Stomach (tissue), 8 donors: ENCODE measurements at regions not wholly inside any gene's neighbourhood (a gene's known extent, or its start where the extent isn't known, plus 50 kb on each side); places are given as distances from the start of the nearest gene placed in this dataset.

Source experiments
- DNase-seq, 2 donors: peaks; one replicate each; pipeline versions ENCODE4 v3.0.0 to v3.0.0-alpha.2; 2013 to 2019
- H3K27ac ChIP-seq, 5 donors: fragments of 200-600 bp in 4 of 5; sonication (generic) in 4 of 5; one replicate each; pipeline ENCODE4 v1.5.1; 2013 to 2019; ENCODE audit warnings: mild to moderate bottlenecking in 1 of 5, moderate library complexity in 1 of 5
- H3K27me3 ChIP-seq, 3 donors: fragments of 200-600 bp; sonication (generic); one replicate each; pipeline ENCODE4 v1.5.1; 2017 to 2019; ENCODE audit warnings: mixed run types in 1 of 3
- H3K36me3 ChIP-seq, 4 donors: fragments of 200-600 bp; sonication (generic); 1 replicate in 3 of 4; 2 replicates in 1 of 4; pipeline ENCODE4 v1.5.1; 2016 to 2019
- H3K4me1 ChIP-seq, 4 donors: fragments of 200-600 bp; sonication (generic); one replicate each; pipeline ENCODE4 v1.5.1; 2016 to 2019
- H3K4me3 ChIP-seq, 4 donors: fragments of 200-600 bp; sonication (generic) in 3 of 4; one replicate each; pipeline ENCODE4 v1.5.1; 2016 to 2019; ENCODE audit warnings: mild to moderate bottlenecking in 1 of 4
- H3K9me3 ChIP-seq, 4 donors: fragments of 200-600 bp; sonication (generic); one replicate each; pipeline ENCODE4 v1.5.1; 2016 to 2019
- EP300 ChIP-seq: sonication (generic); formaldehyde crosslinking; IDR thresholded peaks from one replicate; pipeline ENCODE4 v1.6.1; 2017; ENCODE audit warnings: antibody characterized with exemption
- POLR2A ChIP-seq, 4 donors: fragments of 450-650 bp; IDR thresholded peaks; one replicate each; pipeline ENCODE4 v1.6.1; 2016; ENCODE audit warnings: antibody characterized with exemption in 4 of 4, control low read depth in 2 of 4, mild to moderate bottlenecking in 1 of 4, moderate library complexity in 1 of 4
- POLR2AphosphoS5 ChIP-seq, 3 donors: sonication (generic); formaldehyde crosslinking; IDR thresholded peaks; one replicate each; pipeline ENCODE4 v1.6.1; 2016; ENCODE audit warnings: antibody characterized with exemption in 3 of 3
- WGBS, 5 donors: extraction: QIAGEN DNeasy Blood & Tissue Kit in 3 of 5; methylation state at CpG; one replicate each; pipeline versions ENCODE4 v1.1.5 to v1.1.7; 2013 to 2018; 5-methylcytosine and 5-hydroxymethylcytosine counted together
- intact Hi-C: fragments of 100-400 bp; cut with DNase I; formaldehyde crosslinking; loops from one replicate; pipeline ENCODE4 v1.15.1; 2023; ENCODE audit warnings: low total_unique reads
- TF ChIP-seq, protein P1 (sequence below), 7 experiments: fragments of 450-650 bp in 4 of 7; fragments of 200-600 bp in 3 of 7; sonication (generic) in 3 of 7; IDR thresholded peaks; one replicate each; pipeline ENCODE4 v1.5.1; 2016 to 2019; ENCODE audit warnings: antibody characterized with exemption in 7 of 7, control low read depth in 2 of 7, mild to moderate bottlenecking in 1 of 7
- donor health status: healthy with polysubstance abuse.
- donor health status: Bipolar disorder and iron deficiency.
- donor health status: healthy.

DNA sequence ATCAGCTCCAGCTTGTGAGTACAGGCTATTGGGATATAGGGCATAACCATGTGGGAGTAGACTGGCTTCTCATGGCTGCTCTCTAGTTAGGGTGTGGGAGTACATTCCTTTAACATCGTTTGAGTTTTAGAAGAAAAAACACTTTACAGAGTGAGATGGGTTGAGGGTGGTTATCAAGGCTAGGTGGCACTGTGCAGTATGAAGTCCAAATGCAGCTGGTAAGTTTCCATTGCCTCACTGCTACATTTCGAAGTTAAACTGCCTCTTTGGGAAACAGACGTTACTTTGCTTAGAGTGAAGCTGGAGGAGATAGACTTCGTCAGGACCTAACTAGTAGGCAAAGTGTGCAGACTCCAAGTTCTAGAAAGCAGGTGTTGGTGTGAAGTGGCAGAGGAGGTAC is 192.4 kb downstream of the SQOR start:
- intact Hi-C loops = no loop called here
- H3K9me3 ChIP-seq = no peaks in the 10 kb centered on the region
- H3K4me1 ChIP-seq = peaks cover 0 to 7% (median 0%) of the 10 kb centered on the region in 4 donors
- 23 to 45% (median 26%) methylated on average over 4 of the region's 4 CpGs for WGBS, 5 donors
- no peak overlapping the region for H3K27ac ChIP-seq
- no peak for TF ChIP-seq EP300
- TF ChIP-seq, protein P1, sequence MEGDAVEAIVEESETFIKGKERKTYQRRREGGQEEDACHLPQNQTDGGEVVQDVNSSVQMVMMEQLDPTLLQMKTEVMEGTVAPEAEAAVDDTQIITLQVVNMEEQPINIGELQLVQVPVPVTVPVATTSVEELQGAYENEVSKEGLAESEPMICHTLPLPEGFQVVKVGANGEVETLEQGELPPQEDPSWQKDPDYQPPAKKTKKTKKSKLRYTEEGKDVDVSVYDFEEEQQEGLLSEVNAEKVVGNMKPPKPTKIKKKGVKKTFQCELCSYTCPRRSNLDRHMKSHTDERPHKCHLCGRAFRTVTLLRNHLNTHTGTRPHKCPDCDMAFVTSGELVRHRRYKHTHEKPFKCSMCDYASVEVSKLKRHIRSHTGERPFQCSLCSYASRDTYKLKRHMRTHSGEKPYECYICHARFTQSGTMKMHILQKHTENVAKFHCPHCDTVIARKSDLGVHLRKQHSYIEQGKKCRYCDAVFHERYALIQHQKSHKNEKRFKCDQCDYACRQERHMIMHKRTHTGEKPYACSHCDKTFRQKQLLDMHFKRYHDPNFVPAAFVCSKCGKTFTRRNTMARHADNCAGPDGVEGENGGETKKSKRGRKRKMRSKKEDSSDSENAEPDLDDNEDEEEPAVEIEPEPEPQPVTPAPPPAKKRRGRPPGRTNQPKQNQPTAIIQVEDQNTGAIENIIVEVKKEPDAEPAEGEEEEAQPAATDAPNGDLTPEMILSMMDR (IDR thresholded peaks at IDR 0.05) = no peak
- no peak for TF ChIP-seq POLR2AphosphoS5 (IDR thresholded peaks at IDR 0.05)
- no peak for TF ChIP-seq POLR2A (IDR thresholded peaks at IDR 0.05)
- no peaks in the 10 kb centered on the region for H3K27me3 ChIP-seq
- H3K36me3 ChIP-seq = no peaks in the 10 kb centered on the region
- no peak for DNase-seq
- H3K4me3 ChIP-seq = no peak overlapping the region

DNA sequence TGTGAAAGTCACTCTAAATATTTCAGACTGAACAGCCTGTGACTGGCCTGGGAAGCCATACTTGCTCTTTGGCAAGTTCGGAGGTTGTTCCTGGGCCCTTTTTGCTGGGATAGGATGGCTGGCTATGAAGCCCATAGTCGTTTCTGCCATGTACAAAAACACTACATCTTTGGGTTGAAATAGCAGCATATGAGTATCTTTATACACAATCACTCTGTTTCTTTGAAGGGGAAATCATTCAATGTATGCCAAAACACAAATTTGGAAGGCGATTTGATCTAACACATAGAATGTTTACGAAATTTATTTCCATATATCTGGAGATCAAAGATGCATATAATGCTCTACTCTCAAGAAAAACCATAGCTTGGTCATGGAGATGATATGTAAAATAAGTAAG is 192.9 kb downstream of the SQOR start:
- no peak for DNase-seq
- Histone ChIP-seq H3K4me1 (peaks cover 0 to 7% (median 0%) of the 10 kb centered on the region in 4 donors), H3K36me3 (no peaks in the 10 kb centered on the region), H3K27me3 (no peaks in the 10 kb centered on the region), H3K27ac (no peak overlapping the region), H3K4me3 (no peak overlapping the region), H3K9me3 (no peaks in the 10 kb centered on the region)
- 69 to 89% (median 82%) methylated on average over 4 of the region's 4 CpGs for WGBS, 5 donors
- intact Hi-C loops = no loop called here
- TF ChIP-seq, protein P1 (IDR thresholded peaks at IDR 0.05) = no peak
- TF ChIP-seq EP300 = no peak

GRCh38 chr15:45829336-45830153 is 194.7 kb downstream of the SQOR start:
- Histone ChIP-seq H3K36me3 (no peaks in the 10 kb centered on the region), H3K9me3 (no peaks in the 10 kb centered on the region), H3K4me3 (no peak overlapping the region), H3K4me1 (peaks cover 0 to 7% (median 0%) of the 10 kb centered on the region in 4 donors), H3K27ac (no peak overlapping the region), H3K27me3 (no peaks in the 10 kb centered on the region)
- no peak for TF ChIP-seq POLR2A (IDR thresholded peaks at IDR 0.05)
- no peak for TF ChIP-seq POLR2AphosphoS5 (IDR thresholded peaks at IDR 0.05)
- no peak for TF ChIP-seq EP300
- TF ChIP-seq, protein P1 (IDR thresholded peaks at IDR 0.05) = no peak
- DNase-seq = peak; percentile 11 to 46
- 47 to 76% (median 52%) methylated on average over 5 to 15 of the region's 15 CpGs for WGBS, 5 donors
- intact Hi-C loops = no loop called here

- intact Hi-C loops = no loop called here
- H3K36me3 ChIP-seq = no peaks in the 10 kb centered on the region
- H3K27ac ChIP-seq = no peak overlapping the region
- TF ChIP-seq, protein P1 (IDR thresholded peaks at IDR 0.05) = no peak
- TF ChIP-seq POLR2A (IDR thresholded peaks at IDR 0.05) (no peak), POLR2AphosphoS5 (IDR thresholded peaks at IDR 0.05) (no peak), EP300 (no peak)
- H3K4me1 ChIP-seq = peaks cover 0 to 7% (median 0%) of the 10 kb centered on the region in 4 donors
- no peak for DNase-seq
- H3K4me3 ChIP-seq = no peak overlapping the region
- H3K9me3 ChIP-seq = no peaks in the 10 kb centered on the region
- WGBS, 5 donors = 57 to 68% (median 63%) methylated on average over 6 of the region's 6 CpGs
- no peaks in the 10 kb centered on the region for H3K27me3 ChIP-seq
These were observed 197.0 kb downstream of the SQOR start for GRCh38 chr15:45831787-45832186.
